GM12872 (cell line): ENCODE measurements at regions not wholly inside any gene's neighbourhood (a gene's known extent, or its start where the extent isn't known, plus 50 kb on each side); places are given as distances from the start of the nearest gene placed in this dataset.

Source experiments
- CTCF ChIP-seq: IDR thresholded peaks from 3 replicates; pipeline ENCODE4 v1.5.1; 2011; ENCODE audit warnings: low read depth, mild to moderate bottlenecking, low read length, moderate library complexity; ENCODE audit not compliant: insufficient read depth

- TF ChIP-seq CTCF = peak; percentile 50; the same call in 2 of the 3 replicates
These were observed 270.4 kb downstream of the HGF start for GRCh38 chr7:81499262-81500116.

- no peak for TF ChIP-seq CTCF
These were observed 271.7 kb downstream of the HGF start for GRCh38 chr7:81498176-81498575.

- TF ChIP-seq CTCF = no peak
These were observed 276.9 kb downstream of the HGF start for GRCh38 chr7:81492910-81493309.

GRCh38 chr7:81492240-81492639, 277.6 kb downstream of the HGF start:
- no peak for TF ChIP-seq CTCF

- TF ChIP-seq CTCF = no peak
These were observed 278.3 kb downstream of the HGF start for GRCh38 chr7:81491573-81491972.

GRCh38 chr7:81488210-81488609, 281.6 kb downstream of the HGF start:
- TF ChIP-seq CTCF = no peak

- TF ChIP-seq CTCF = no peak
These were observed 282.3 kb downstream of the HGF start for GRCh38 chr7:81487516-81487915.
